Endothelial cell (in vitro differentiated cells): ENCODE measurements at regions not wholly inside any gene's neighbourhood (a gene's known extent, or its start where the extent isn't known, plus 50 kb on each side); places are given as distances from the start of the nearest gene placed in this dataset.
A peak's percentile ranks its signal among the peaks of the same experiment; 100 is the strongest.
"Not testable (repeated sequence)": the region's sequence is repeated elsewhere in the genome, so short reads cannot be mapped to it uniquely, and the experiment has no call there.

Experiments
- DNase-seq: peaks from one replicate; pipeline ENCODE4 v3.0.0; 2021; ENCODE audit warnings: low spot score
- H3K27ac Mint-ChIP-seq: one replicate; pipeline ENCODE4 v1.8.0; 2021; ENCODE audit warnings: mixed read lengths, inconsistent platforms; ENCODE audit not compliant: unreplicated experiment
- H3K27me3 Mint-ChIP-seq: one replicate; pipeline ENCODE4 v1.8.0; 2021; ENCODE audit warnings: mild to moderate bottlenecking, moderate library complexity, mixed read lengths, inconsistent platforms; ENCODE audit not compliant: unreplicated experiment
- H3K36me3 Mint-ChIP-seq: one replicate; pipeline ENCODE4 v1.8.0; 2021; ENCODE audit warnings: mild to moderate bottlenecking, low read depth, mixed read lengths, inconsistent platforms; ENCODE audit not compliant: unreplicated experiment
- H3K4me1 Mint-ChIP-seq: one replicate; pipeline ENCODE4 v1.8.0; 2021; ENCODE audit warnings: mild to moderate bottlenecking, mixed read lengths, inconsistent platforms; ENCODE audit not compliant: unreplicated experiment
- H3K4me3 Mint-ChIP-seq: one replicate; pipeline ENCODE4 v1.8.0; 2021; ENCODE audit warnings: mild to moderate bottlenecking, mixed read lengths, inconsistent platforms; ENCODE audit not compliant: unreplicated experiment
- H3K9me3 Mint-ChIP-seq: one replicate; pipeline ENCODE4 v1.8.0; 2021; ENCODE audit warnings: mixed read lengths, inconsistent platforms; ENCODE audit not compliant: unreplicated experiment
- TF ChIP-seq, protein P1 (sequence below): fragments of 200-600 bp; sonication (generic); IDR thresholded peaks from one replicate; pipeline ENCODE4 v1.5.0; 2021; ENCODE audit warnings: antibody characterized with exemption; ENCODE audit not compliant: unreplicated experiment

DNA sequence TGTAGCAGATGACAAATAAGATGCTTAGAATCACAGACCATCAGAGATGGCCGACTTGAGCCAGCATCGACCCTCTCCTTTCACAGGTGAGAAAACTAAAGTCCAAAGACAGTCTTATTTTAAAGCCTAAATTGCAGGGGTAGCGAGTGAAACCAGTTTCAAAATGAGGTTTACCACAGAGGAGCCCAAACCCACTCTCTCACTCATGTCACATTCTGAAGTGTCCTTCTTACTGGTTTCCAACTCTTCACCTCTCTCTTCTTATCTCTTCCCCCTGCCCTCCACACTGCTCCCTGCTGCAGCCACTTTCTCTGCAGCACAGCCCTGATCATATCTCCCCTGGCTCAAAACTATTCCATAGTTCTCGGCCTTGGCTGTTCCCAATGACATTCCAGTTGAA, 57.0 kb upstream of the NID2 start:
- no peaks in the 10 kb centered on the region for H3K9me3 Mint-ChIP-seq
- peaks cover 6% of the 10 kb centered on the region for H3K4me1 Mint-ChIP-seq
- no peak overlapping the region for H3K4me3 Mint-ChIP-seq
- no peak overlapping the region for H3K27ac Mint-ChIP-seq
- H3K27me3 Mint-ChIP-seq = peaks cover 3% of the 10 kb centered on the region
- H3K36me3 Mint-ChIP-seq = no peaks in the 10 kb centered on the region
- DNase-seq = no peak
- TF ChIP-seq, protein P1, sequence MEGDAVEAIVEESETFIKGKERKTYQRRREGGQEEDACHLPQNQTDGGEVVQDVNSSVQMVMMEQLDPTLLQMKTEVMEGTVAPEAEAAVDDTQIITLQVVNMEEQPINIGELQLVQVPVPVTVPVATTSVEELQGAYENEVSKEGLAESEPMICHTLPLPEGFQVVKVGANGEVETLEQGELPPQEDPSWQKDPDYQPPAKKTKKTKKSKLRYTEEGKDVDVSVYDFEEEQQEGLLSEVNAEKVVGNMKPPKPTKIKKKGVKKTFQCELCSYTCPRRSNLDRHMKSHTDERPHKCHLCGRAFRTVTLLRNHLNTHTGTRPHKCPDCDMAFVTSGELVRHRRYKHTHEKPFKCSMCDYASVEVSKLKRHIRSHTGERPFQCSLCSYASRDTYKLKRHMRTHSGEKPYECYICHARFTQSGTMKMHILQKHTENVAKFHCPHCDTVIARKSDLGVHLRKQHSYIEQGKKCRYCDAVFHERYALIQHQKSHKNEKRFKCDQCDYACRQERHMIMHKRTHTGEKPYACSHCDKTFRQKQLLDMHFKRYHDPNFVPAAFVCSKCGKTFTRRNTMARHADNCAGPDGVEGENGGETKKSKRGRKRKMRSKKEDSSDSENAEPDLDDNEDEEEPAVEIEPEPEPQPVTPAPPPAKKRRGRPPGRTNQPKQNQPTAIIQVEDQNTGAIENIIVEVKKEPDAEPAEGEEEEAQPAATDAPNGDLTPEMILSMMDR = no peak

DNA sequence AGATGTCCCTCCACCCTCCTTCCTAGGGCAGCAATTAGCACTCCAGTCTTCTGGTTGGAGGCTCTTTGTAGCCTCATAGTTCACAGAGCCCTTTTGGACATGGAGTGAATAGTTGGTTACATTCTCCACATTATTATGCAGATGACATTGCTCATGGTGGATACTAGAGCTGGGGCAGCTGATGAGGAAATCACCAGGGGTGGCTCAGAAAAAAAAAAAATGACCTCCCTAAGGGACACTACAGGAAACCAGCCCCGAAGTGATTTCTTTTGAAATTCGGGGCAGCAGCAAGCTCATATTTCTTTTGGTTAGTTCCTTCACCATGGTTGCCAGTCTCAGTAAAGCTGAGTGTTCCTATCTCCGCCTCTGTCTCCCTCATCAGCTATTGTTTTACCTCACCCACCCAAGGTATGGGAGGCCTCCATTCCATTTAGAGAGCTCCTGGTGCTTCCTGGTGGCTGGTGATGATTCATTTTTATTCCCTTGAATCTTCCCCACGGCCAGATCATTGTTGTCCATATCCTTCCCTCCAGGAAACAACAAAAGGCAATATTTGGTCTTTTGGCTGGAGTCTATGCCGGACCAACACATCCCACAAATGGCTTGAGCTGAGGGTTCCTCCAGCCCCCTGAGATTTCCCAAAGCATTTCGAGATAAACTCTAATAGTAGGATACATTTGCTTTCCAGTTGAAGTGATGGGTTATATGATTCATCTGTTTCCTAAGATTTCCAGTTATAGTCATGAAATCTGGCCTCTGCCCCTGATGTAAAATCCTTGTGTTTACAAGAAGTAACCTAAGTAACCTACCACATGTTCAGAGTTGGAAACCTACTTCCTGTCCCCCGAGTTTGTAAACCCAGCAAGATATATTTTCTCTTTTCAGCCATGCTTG, 56.2 kb upstream of the NID2 start:
- Mint-ChIP-seq H3K27ac (peak overlapping the region; percentile 67), H3K4me1 (peaks cover 6% of the 10 kb centered on the region), H3K36me3 (no peaks in the 10 kb centered on the region), H3K9me3 (no peaks in the 10 kb centered on the region), H3K27me3 (peaks cover 3% of the 10 kb centered on the region), H3K4me3 (no peak overlapping the region)
- TF ChIP-seq, protein P1 = no peak
- no peak for DNase-seq

DNA sequence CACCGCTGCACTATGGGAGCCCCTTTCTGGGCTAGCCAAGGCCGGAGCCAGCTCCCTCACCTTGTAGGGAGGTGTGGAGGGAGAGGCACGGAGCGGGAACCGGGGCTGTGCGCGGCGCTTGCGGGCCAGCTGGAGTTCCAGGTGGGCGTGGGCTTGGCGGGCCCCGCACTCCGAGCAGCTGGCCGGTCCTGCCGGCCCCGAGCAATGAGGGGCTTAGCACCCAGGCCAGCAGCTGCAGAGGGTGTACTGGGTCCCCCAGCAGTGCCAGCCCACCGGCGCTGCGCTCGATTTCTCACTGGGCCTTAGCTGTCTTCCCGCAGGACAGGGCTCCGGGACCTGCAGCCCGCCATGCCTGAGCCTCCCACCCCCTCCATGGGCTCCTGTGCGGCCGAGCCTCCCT, 53.3 kb upstream of the NID2 start:
- H3K4me3 Mint-ChIP-seq, H3K36me3 Mint-ChIP-seq, H3K27ac Mint-ChIP-seq, DNase-seq, H3K9me3 Mint-ChIP-seq, H3K4me1 Mint-ChIP-seq, H3K27me3 Mint-ChIP-seq: not testable (repeated sequence)

DNA sequence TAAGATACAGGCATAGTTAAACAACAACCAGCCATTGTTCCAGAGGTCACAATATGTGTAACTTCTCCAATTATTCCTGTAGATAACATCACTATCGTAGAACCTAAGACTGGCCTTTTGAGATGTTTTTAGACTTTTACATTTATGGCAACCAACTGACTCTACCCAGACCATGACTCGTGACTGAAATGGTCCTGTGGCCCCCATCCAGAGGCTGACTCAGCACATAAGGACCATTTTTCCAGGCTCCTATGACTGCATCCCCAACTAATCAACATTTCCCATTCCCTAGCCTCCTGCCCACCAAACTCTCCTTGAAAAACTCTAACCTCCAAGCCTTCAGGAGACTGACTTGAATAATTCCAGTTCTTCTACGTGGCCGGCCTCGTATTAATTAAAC, 52.6 kb upstream of the NID2 start:
- TF ChIP-seq, protein P1 = no peak
- Mint-ChIP-seq H3K27me3 (peaks cover 2% of the 10 kb centered on the region), H3K4me1 (peaks cover 9% of the 10 kb centered on the region), H3K27ac (no peak overlapping the region), H3K4me3 (no peak overlapping the region), H3K36me3 (no peaks in the 10 kb centered on the region), H3K9me3 (no peaks in the 10 kb centered on the region)
- no peak for DNase-seq

DNA sequence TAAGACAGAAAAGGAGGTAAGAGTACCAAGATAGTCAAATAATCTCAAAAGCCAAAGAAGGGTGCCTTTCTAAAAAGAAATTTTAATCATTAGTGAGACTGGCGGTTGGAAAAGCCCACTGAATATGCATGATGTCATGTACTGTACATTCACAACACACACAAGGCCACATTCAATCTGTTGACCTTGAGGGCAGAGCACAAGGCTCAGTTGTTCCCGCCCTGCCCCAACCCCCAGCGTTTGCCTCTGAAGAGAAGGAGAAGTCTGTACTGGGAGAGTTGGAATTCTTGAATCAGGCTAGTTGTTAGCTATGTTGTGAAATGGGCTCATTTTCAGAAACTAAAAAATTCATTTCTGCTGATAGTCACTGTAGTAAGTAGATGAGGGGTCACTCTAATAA, 50.2 kb upstream of the NID2 start:
- Mint-ChIP-seq H3K36me3 (no peaks in the 10 kb centered on the region), H3K9me3 (no peaks in the 10 kb centered on the region), H3K4me3 (no peak overlapping the region), H3K4me1 (peaks cover 7% of the 10 kb centered on the region), H3K27me3 (peaks cover 1% of the 10 kb centered on the region), H3K27ac (no peak overlapping the region)
- DNase-seq = no peak
- TF ChIP-seq, protein P1 = no peak
